ENCODE measurements at regions not wholly inside any gene's neighbourhood (a gene's known extent, or its start where the extent isn't known, plus 50 kb on each side); places are given as distances from the start of the nearest gene placed in this dataset.

DNA sequence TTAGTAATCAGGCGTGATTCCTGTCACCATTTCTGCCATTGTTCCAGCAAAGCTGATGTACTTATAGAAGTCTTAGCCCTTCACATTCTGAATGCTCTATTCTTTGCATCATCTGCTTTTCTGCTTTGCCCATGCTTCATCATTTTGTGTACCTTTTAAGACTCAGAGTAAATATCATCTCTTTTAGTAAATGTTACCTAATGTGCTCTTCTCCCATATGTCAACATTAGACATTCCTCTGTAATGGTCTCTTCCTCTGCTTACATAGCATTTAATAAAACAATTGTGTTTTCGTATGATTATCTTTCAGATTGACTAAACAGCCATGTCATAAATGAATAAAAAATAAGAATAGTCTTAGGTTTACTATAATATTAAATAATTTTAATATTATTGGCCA, 719.6 kb upstream of the GRM3 start:
- TF ChIP-seq, protein P1, sequence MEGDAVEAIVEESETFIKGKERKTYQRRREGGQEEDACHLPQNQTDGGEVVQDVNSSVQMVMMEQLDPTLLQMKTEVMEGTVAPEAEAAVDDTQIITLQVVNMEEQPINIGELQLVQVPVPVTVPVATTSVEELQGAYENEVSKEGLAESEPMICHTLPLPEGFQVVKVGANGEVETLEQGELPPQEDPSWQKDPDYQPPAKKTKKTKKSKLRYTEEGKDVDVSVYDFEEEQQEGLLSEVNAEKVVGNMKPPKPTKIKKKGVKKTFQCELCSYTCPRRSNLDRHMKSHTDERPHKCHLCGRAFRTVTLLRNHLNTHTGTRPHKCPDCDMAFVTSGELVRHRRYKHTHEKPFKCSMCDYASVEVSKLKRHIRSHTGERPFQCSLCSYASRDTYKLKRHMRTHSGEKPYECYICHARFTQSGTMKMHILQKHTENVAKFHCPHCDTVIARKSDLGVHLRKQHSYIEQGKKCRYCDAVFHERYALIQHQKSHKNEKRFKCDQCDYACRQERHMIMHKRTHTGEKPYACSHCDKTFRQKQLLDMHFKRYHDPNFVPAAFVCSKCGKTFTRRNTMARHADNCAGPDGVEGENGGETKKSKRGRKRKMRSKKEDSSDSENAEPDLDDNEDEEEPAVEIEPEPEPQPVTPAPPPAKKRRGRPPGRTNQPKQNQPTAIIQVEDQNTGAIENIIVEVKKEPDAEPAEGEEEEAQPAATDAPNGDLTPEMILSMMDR (IDR thresholded peaks at IDR 0.05; ENCODE audit: borderline replicate concordance, extremely low read depth, low read length, poor library complexity, severe bottlenecking), result no peak
- no peak for TF ChIP-seq EZH2 (IDR thresholded peaks at IDR 0.05; ENCODE audit: borderline replicate concordance, low read depth, low read length, severe bottlenecking)
